K562 (cell line): ENCODE measurements at regions not wholly inside any gene's neighbourhood (a gene's known extent, or its start where the extent isn't known, plus 50 kb on each side); places are given as distances from the start of the nearest gene placed in this dataset.

Source experiments
- ATAC-seq: fragments of 200-7000 bp; cut with Tn5 transposase; 3 replicates; pipeline ENCODE4 v1.9.1; 2020; ENCODE audit warnings: moderate library complexity
- BruUV-seq: library from RNA; stranded (reverse); fragments of 400-500 nt; replicated peaks from 2 replicates; lab custom pipeline; 2021; lab: Mats Ljungman, UMichigan
- CTCF ChIA-PET: fragments of 300-600 bp; formaldehyde crosslinking; extraction: SDS; loops from one replicate; lab custom pipeline; 2021; ENCODE audit warnings: low intra/inter-chr PET ratio; lab: Yijun Ruan, JAX
- POLR2A ChIA-PET: fragments of 300-600, 350-650 bp; sonication (Branson Sonifier 250); formaldehyde crosslinking; extraction: SDS; loops from one replicate; lab custom pipeline; 2021; ENCODE audit warnings: antibody characterized with exemption, inconsistent platforms; lab: Yijun Ruan, JAX
- DNase-seq, 4 experiments: peaks; one replicate each; pipeline versions ENCODE4 v3.0.0 to v3.0.0-alpha.2; 2011 to 2018; ENCODE audit warnings: low spot score in 3 of 4, mixed read lengths in 3 of 4; ENCODE audit errors: extremely low read depth in 1 of 4
- FAIRE-seq: peaks from 2 replicates; lab custom pipeline; 2011; peaks lifted over from hg19 to GRCh38; lab: Jason Lieb, UNC
- H2AFZ ChIP-seq: 2 replicates; pipeline ENCODE4 v1.6.0; 2011; ENCODE audit warnings: low read depth, low read length, control low read depth, inconsistent platforms
- H3K27ac ChIP-seq: fragments of 200-600 bp; 3 replicates; pipeline ENCODE4 v1.8.0; 2011; ENCODE audit warnings: low read depth, mild to moderate bottlenecking, control low read depth, inconsistent platforms, low read length, moderate library complexity, mixed read lengths; ENCODE audit errors: extremely low read depth
- H3K27me3 ChIP-seq, 2 experiments: fragments of 300-600 bp in 1 of 2; 2 replicates in 1 of 2; 3 replicates in 1 of 2; pipeline versions ENCODE4 v1.6.0 to v1.8.0; 2011; ENCODE audit warnings: inconsistent platforms in 2 of 2, low read length in 2 of 2, mild to moderate bottlenecking in 1 of 2, mixed read lengths in 1 of 2, moderate library complexity in 1 of 2; ENCODE audit not compliant: control insufficient read depth in 2 of 2, insufficient read depth in 2 of 2
- H3K36me3 ChIP-seq: fragments of 300-600 bp; 3 replicates; pipeline ENCODE4 v1.8.0; 2011; ENCODE audit warnings: mild to moderate bottlenecking, low read length, inconsistent platforms; ENCODE audit not compliant: control insufficient read depth, insufficient read depth
- H3K4me1 ChIP-seq, 2 experiments: fragments of 200-600 bp in 1 of 2; replicated peaks in 1 of 2; 2 replicates in 1 of 2; 3 replicates in 1 of 2; pipeline versions ENCODE4 v1.5.1 to v1.8.0; 2011; ENCODE audit warnings: inconsistent platforms in 2 of 2, low read length in 2 of 2, mild to moderate bottlenecking in 1 of 2, mixed read lengths in 1 of 2, moderate library complexity in 1 of 2; ENCODE audit not compliant: control insufficient read depth in 2 of 2, insufficient read depth in 2 of 2
- H3K4me2 ChIP-seq: 2 replicates; pipeline ENCODE4 v1.6.1; 2011; ENCODE audit warnings: low read length, control low read depth, inconsistent platforms, mixed read lengths; ENCODE audit not compliant: insufficient read depth
- H3K4me3 ChIP-seq: fragments of 200-600 bp; sonication (generic), shearing (Covaris generic); 2 replicates; pipeline ENCODE4 v1.5.1; 2016; ENCODE audit warnings: control low read depth, inconsistent platforms
- H3K79me2 ChIP-seq: fragments of 200-600 bp; 3 replicates; pipeline ENCODE4 v1.8.0; 2011; ENCODE audit warnings: low read length, inconsistent platforms; ENCODE audit not compliant: control insufficient read depth, insufficient read depth
- H3K9ac ChIP-seq, 2 experiments: 2 replicates each; pipeline versions ENCODE4 v1.6.0 to v1.6.1; 2011; ENCODE audit warnings: low read depth in 2 of 2, low read length in 2 of 2, control low read depth in 1 of 2, inconsistent platforms in 1 of 2, mild to moderate bottlenecking in 1 of 2, mixed read lengths in 1 of 2; ENCODE audit not compliant: insufficient read depth in 1 of 2
- H3K9me1 ChIP-seq: one replicate; pipeline ENCODE4 v1.6.0; 2011; ENCODE audit warnings: inconsistent platforms, mild to moderate bottlenecking, low read length, moderate library complexity; ENCODE audit not compliant: control insufficient read depth, insufficient read depth
- H3K9me3 ChIP-seq: replicated peaks from 2 replicates; pipeline ENCODE4 v1.5.1; 2011; ENCODE audit warnings: low read depth, low read length, inconsistent platforms; ENCODE audit not compliant: control insufficient read depth, insufficient read depth
- H4K20me1 ChIP-seq: replicated peaks from 2 replicates; pipeline ENCODE4 v1.6.1; 2011; ENCODE audit warnings: low read length, inconsistent platforms, mixed read lengths; ENCODE audit not compliant: control insufficient read depth, insufficient read depth
- CBX5 ChIP-seq: IDR thresholded peaks from 2 replicates; pipeline ENCODE4 v1.6.1; 2014; ENCODE audit warnings: low read depth, borderline replicate concordance
- CTBP1 ChIP-seq: fragments of 450-650 bp; IDR thresholded peaks from 2 replicates; pipeline ENCODE4 v1.6.1; 2016; ENCODE audit warnings: borderline replicate concordance
- EP400 ChIP-seq: fragments of 450-650 bp; IDR thresholded peaks from 2 replicates; pipeline ENCODE4 v1.6.1; 2017; ENCODE audit warnings: antibody characterized with exemption, mild to moderate bottlenecking, moderate library complexity
- KDM5B ChIP-seq: fragments of 200-600 bp; sonication (generic); IDR thresholded peaks from 2 replicates; pipeline ENCODE4 v1.6.1; 2012; ENCODE audit warnings: low read depth, mild to moderate bottlenecking, moderate library complexity, low read length, control low read depth, inconsistent platforms; ENCODE audit not compliant: insufficient replicate concordance
- MAFK ChIP-seq: IDR thresholded peaks from 2 replicates; pipeline ENCODE4 v1.6.1; 2011; ENCODE audit warnings: low read length, improper control_type of control experiment
- NBN ChIP-seq: fragments of 450-650 bp; IDR thresholded peaks from 2 replicates; pipeline ENCODE4 v1.6.1; 2016; ENCODE audit warnings: low read depth, mild to moderate bottlenecking
- NR2F6 ChIP-seq: fragments of 450-650 bp; formaldehyde crosslinking; IDR thresholded peaks from 2 replicates; pipeline ENCODE4 v1.4.0; 2020; ENCODE audit warnings: mild to moderate bottlenecking
- PTRF ChIP-seq: fragments of 450-650 bp; IDR thresholded peaks from 2 replicates; pipeline ENCODE4 v1.6.1; 2016; ENCODE audit warnings: mild to moderate bottlenecking, missing genetic modification characterization, missing compliant biosample characterization
- SNIP1 ChIP-seq: fragments of 450-650 bp; IDR thresholded peaks from 2 replicates; pipeline ENCODE4 v1.7.1; 2017; ENCODE audit warnings: low read depth, mild to moderate bottlenecking
- STAT5B ChIP-seq: fragments of 250-450 bp; sonication (Bioruptor Pico); IDR thresholded peaks from 2 replicates; pipeline ENCODE4 v1.8.0; 2021; ENCODE audit warnings: mild to moderate bottlenecking, inconsistent platforms
- THAP12 ChIP-seq: fragments of 250-450 bp; sonication (Bioruptor Pico); IDR thresholded peaks from 2 replicates; pipeline ENCODE4 v1.9.0; 2021; ENCODE audit warnings: mild to moderate bottlenecking, inconsistent platforms
- ZFP1 ChIP-seq: fragments of 450-650 bp; formaldehyde crosslinking; IDR thresholded peaks from 2 replicates; pipeline ENCODE4 v1.4.0; 2020; ENCODE audit warnings: mild to moderate bottlenecking, mixed read lengths
- ZNF174 ChIP-seq: fragments of 250-450 bp; sonication (Bioruptor Pico); IDR thresholded peaks from 2 replicates; pipeline ENCODE4 v1.4.0; 2020; ENCODE audit warnings: mild to moderate bottlenecking
- ZNF324 ChIP-seq: fragments of 250-450 bp; sonication (Bioruptor Pico); IDR thresholded peaks from 2 replicates; pipeline ENCODE4 v1.4.0; 2020; ENCODE audit warnings: mild to moderate bottlenecking
- ZNF384 ChIP-seq: IDR thresholded peaks from 2 replicates; pipeline ENCODE4 v1.6.1; 2012; ENCODE audit warnings: low read depth, low read length, improper control_type of control experiment
- WGBS: fragments of 100-300 bp; shearing (Covaris generic); methylation state at CpG from one replicate; pipeline ENCODE4 v1.1.6; 2016; ENCODE audit warnings: low coverage, mixed read lengths; ENCODE audit not compliant: insufficient coverage; ENCODE audit errors: missing lambda C conversion rate; 5-methylcytosine and 5-hydroxymethylcytosine counted together
- in situ Hi-C: fragments of 300-500 bp; cut with MboI; formaldehyde crosslinking; loops from 4 replicates; pipeline ENCODE4 v1.15.0; 2018; ENCODE audit warnings: inconsistent platforms, mixed read lengths
- intact Hi-C: fragments of 100-400 bp; cut with micrococcal nuclease; formaldehyde crosslinking; loops from 2 replicates; pipeline ENCODE4 v1.14.2; 2022
- TF ChIP-seq, protein P1 (sequence below): fragments of 450-650 bp; conservative IDR thresholded peaks from 2 replicates; pipeline ENCODE4 v1.6.1; 2016; ENCODE audit warnings: missing genetic modification characterization, low read depth, mild to moderate bottlenecking, missing compliant biosample characterization, moderate library complexity
- TF ChIP-seq, protein P2 (sequence below): fragments of 250-450 bp; sonication (Bioruptor Pico); IDR thresholded peaks from 2 replicates; pipeline ENCODE4 v1.8.0; 2021; ENCODE audit warnings: moderate library complexity, mild to moderate bottlenecking, inconsistent platforms

DNA sequence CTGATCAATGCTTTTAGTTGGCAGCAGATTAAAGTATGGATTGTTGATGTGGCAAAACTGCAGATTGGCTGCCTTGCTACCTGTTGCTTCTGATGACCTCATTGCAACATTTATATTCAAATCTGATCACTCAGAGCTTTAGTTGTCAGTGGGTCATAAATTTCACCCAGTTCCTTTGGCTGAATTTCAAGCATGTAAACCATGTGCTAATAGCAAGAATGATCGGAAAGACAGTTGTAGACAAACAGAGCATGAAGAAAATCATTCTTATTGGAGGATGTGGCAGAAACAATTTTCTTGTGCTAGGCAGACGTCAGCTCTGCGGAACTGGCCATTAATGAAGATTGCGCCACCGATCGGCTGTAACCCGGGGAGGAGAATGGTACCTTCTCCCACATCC lies 346.6 kb upstream of the EEF2KMT start:
- DNase-seq (no peak), FAIRE-seq (no peak), ATAC-seq (no peak)
- POLR2A ChIA-PET, result interaction anchor here (0.6 to 1.1 kb wide), 2 partner anchors 9 to 37 kb away, joined by 3 read pairs; no protein-coding TSS in a partner anchor
- TF ChIP-seq, protein P1, sequence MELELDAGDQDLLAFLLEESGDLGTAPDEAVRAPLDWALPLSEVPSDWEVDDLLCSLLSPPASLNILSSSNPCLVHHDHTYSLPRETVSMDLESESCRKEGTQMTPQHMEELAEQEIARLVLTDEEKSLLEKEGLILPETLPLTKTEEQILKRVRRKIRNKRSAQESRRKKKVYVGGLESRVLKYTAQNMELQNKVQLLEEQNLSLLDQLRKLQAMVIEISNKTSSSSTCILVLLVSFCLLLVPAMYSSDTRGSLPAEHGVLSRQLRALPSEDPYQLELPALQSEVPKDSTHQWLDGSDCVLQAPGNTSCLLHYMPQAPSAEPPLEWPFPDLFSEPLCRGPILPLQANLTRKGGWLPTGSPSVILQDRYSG (tag), result no peak
- TF ChIP-seq NBN, result no peak
- TF ChIP-seq SNIP1, result no peak
- no peak for TF ChIP-seq CBX5
- TF ChIP-seq ZNF174 (CRISPR knock-in tag), result no peak
- no peak for TF ChIP-seq KDM5B
- no peak for TF ChIP-seq ZFP1
- TF ChIP-seq NR2F6, result no peak
- no peak for TF ChIP-seq CTBP1
- TF ChIP-seq THAP12 (CRISPR knock-in tag), result no peak
- TF ChIP-seq PTRF (tag), result no peak
- no peak for TF ChIP-seq ZNF324
- no peak for TF ChIP-seq STAT5B
- no peak for TF ChIP-seq MAFK
- no peak for TF ChIP-seq EP400
- no peak for TF ChIP-seq ZNF384
- TF ChIP-seq, protein P2, sequence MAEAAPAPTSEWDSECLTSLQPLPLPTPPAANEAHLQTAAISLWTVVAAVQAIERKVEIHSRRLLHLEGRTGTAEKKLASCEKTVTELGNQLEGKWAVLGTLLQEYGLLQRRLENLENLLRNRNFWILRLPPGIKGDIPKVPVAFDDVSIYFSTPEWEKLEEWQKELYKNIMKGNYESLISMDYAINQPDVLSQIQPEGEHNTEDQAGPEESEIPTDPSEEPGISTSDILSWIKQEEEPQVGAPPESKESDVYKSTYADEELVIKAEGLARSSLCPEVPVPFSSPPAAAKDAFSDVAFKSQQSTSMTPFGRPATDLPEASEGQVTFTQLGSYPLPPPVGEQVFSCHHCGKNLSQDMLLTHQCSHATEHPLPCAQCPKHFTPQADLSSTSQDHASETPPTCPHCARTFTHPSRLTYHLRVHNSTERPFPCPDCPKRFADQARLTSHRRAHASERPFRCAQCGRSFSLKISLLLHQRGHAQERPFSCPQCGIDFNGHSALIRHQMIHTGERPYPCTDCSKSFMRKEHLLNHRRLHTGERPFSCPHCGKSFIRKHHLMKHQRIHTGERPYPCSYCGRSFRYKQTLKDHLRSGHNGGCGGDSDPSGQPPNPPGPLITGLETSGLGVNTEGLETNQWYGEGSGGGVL, result no peak
- H3K79me2 ChIP-seq, result no peaks in the 10 kb centered on the region
- no peaks in the 10 kb centered on the region for H3K4me1 ChIP-seq
- in situ Hi-C loops, result no loop called here
- H3K9ac ChIP-seq, result no peak overlapping the region
- H3K4me2 ChIP-seq, result no peak overlapping the region
- no peak overlapping the region for H2AFZ ChIP-seq
- BruUV-seq, result no TSS peak
- H4K20me1 ChIP-seq, result no peaks in the 10 kb centered on the region
- 0% methylated on average over 7 of the region's 7 CpGs for WGBS
- no peaks in the 10 kb centered on the region for H3K9me1 ChIP-seq
- H3K4me3 ChIP-seq, result no peak overlapping the region
- intact Hi-C loops, result no loop called here
- no peaks in the 10 kb centered on the region for H3K9me3 ChIP-seq
- no peaks in the 10 kb centered on the region for H3K36me3 ChIP-seq
- CTCF ChIA-PET, result no interaction called here
- no peaks in the 10 kb centered on the region; a peak in 1 of 5 replicates for H3K27me3 ChIP-seq
- H3K27ac ChIP-seq, result no peak overlapping the region
